A673 (cell line): ENCODE measurements at regions not wholly inside any gene's neighbourhood (a gene's known extent, or its start where the extent isn't known, plus 50 kb on each side); places are given as distances from the start of the nearest gene placed in this dataset.

ENCODE experiments used
- BruUV-seq: library from RNA; stranded (reverse); fragments of 400-500 nt; replicated peaks from 2 replicates; lab custom pipeline; 2021; lab: Mats Ljungman, UMichigan
- CTCF ChIA-PET: fragments of 300-600 bp; sonication (Branson Sonifier 250); formaldehyde crosslinking; loops from one replicate; lab custom pipeline; 2022; ENCODE audit warnings: antibody characterized with exemption; lab: Charles Lee
- POLR2A ChIA-PET: fragments of 300-600 bp; sonication (Branson Sonifier 250); formaldehyde crosslinking; loops from one replicate; lab custom pipeline; 2022; ENCODE audit warnings: antibody characterized with exemption; ENCODE audit not compliant: low non-redundant PET; lab: Charles Lee
- DNase-seq: peaks from one replicate; pipeline ENCODE4 v3.0.0-alpha.2; 2015; ENCODE audit warnings: low spot score
- H3K27ac ChIP-seq: fragments of 200-600 bp; sonication (generic); 2 replicates; pipeline ENCODE4 v1.5.1; 2016; ENCODE audit warnings: mixed run types, low read depth, mild to moderate bottlenecking, mixed read lengths, antibody characterized with exemption, low read length; ENCODE audit not compliant: poor library complexity, severe bottlenecking
- H3K27me3 ChIP-seq: fragments of 200-600 bp; sonication (generic); replicated peaks from 2 replicates; pipeline ENCODE4 v1.6.1; 2017; ENCODE audit warnings: mixed run types, low read depth, mild to moderate bottlenecking, mixed read lengths, antibody characterized with exemption, low read length; ENCODE audit not compliant: insufficient read depth, poor library complexity
- H3K36me3 ChIP-seq: fragments of 200-600 bp; sonication (generic); 2 replicates; pipeline ENCODE4 v1.6.1; 2016; ENCODE audit warnings: mixed run types, mild to moderate bottlenecking, mixed read lengths, antibody characterized with exemption, low read length; ENCODE audit not compliant: insufficient read depth, poor library complexity, severe bottlenecking
- H3K4me1 ChIP-seq: fragments of 200-600 bp; sonication (generic); 2 replicates; pipeline ENCODE4 v1.6.1; 2017; ENCODE audit warnings: mixed run types, mild to moderate bottlenecking, mixed read lengths, antibody characterized with exemption, low read length; ENCODE audit not compliant: insufficient read depth, poor library complexity, severe bottlenecking
- H3K4me3 ChIP-seq: fragments of 200-600 bp; sonication (generic); 2 replicates; pipeline ENCODE4 v1.5.1; 2016; ENCODE audit warnings: low read depth, mixed run types, mild to moderate bottlenecking, mixed read lengths, low read length; ENCODE audit not compliant: poor library complexity, severe bottlenecking
- H3K9me3 ChIP-seq: fragments of 200-600 bp; sonication (generic); 2 replicates; pipeline ENCODE4 v1.6.1; 2016; ENCODE audit warnings: mixed run types, low read depth, mild to moderate bottlenecking, mixed read lengths, antibody characterized with exemption, low read length; ENCODE audit not compliant: poor library complexity, severe bottlenecking
- EZH2 ChIP-seq: fragments of 200-600 bp; sonication (generic); IDR thresholded peaks from 2 replicates; pipeline ENCODE4 v1.6.1; 2017; ENCODE audit warnings: borderline replicate concordance, low read depth, mild to moderate bottlenecking, mixed read lengths, antibody characterized with exemption, low read length; ENCODE audit not compliant: poor library complexity, severe bottlenecking
- intact Hi-C: fragments of 100-400 bp; cut with micrococcal nuclease; formaldehyde crosslinking; loops from one replicate; pipeline ENCODE4 v1.10.0; 2022; ENCODE audit not compliant: unreplicated experiment
- TF ChIP-seq, protein P1 (sequence below): fragments of 300-800, 200-600 bp; sonication (generic); conservative IDR thresholded peaks from 2 replicates; pipeline ENCODE4 v1.5.1; 2017; ENCODE audit warnings: low read depth, mild to moderate bottlenecking, antibody characterized with exemption, low read length, moderate library complexity, mixed read lengths

DNA sequence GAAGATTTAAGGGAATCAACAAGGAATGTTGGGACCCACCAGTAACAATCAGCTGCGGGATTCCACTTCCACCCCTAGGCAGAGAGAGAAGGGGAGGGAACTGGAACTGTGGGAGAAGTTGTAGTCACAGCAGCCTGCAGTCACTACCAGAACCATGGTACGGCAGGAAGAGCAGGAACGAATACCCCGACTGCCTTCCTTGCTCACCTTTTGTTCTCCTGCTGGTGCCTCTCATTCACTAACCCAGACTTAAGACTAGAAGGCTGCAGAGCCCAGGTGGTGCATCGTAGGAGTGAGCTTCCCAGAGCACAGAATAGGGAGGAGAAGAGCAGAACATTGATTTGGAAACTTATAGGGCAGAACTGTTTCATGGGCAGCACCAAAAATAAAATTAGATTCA, 154.2 kb downstream of the DYRK2 start:
- Histone ChIP-seq H3K36me3 (no peaks in the 10 kb centered on the region), H3K4me1 (no peaks in the 10 kb centered on the region), H3K9me3 (no peaks in the 10 kb centered on the region), H3K4me3 (no peak overlapping the region), H3K27me3 (peaks cover 5% of the 10 kb centered on the region), H3K27ac (no peak overlapping the region)
- CTCF ChIA-PET, result no interaction called here
- DNase-seq, result no peak
- no TSS peak for BruUV-seq
- no peak for TF ChIP-seq EZH2
- POLR2A ChIA-PET, result no interaction called here
- intact Hi-C loops, result no loop called here

DNA sequence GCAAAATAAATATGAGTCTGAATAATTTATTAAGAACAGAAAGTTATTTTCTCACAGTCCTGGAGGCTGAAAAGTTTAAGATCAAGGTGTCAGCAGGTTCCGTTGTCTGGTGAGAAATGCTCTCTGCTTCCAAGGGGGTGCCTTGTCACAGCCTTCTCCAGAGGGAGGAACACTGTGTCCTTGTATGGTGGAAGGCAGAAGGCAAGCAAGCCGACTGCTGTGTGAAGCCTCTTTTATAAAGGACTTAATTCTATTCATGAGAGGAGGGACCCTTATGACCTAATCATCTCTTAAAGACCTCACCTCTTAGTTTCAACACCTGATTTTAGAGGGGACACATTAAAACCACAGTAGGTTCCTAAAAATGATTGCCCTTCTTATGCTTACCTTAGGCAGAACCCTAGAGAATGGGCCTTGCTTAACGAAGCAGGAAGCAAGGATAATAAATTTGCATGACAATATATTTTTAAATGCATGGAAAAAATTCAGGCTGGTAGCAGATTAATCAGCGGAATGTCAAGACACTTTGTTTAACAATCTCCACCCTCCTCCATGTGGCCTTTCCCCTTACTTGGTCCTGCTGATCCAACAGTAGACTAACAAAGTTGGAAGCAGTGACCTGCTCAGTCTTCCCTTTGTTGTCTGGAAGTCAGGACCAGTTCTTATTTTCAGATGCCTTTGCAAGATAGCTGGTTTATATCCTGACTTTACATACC, 154.9 kb downstream of the DYRK2 start:
- no peak overlapping the region for H3K27ac ChIP-seq
- H3K9me3 ChIP-seq, result no peaks in the 10 kb centered on the region
- H3K36me3 ChIP-seq, result no peaks in the 10 kb centered on the region
- ChIA-PET POLR2A (no interaction called here), CTCF (no interaction called here)
- no peak overlapping the region for H3K4me3 ChIP-seq
- no peak for TF ChIP-seq EZH2
- TF ChIP-seq, protein P1, sequence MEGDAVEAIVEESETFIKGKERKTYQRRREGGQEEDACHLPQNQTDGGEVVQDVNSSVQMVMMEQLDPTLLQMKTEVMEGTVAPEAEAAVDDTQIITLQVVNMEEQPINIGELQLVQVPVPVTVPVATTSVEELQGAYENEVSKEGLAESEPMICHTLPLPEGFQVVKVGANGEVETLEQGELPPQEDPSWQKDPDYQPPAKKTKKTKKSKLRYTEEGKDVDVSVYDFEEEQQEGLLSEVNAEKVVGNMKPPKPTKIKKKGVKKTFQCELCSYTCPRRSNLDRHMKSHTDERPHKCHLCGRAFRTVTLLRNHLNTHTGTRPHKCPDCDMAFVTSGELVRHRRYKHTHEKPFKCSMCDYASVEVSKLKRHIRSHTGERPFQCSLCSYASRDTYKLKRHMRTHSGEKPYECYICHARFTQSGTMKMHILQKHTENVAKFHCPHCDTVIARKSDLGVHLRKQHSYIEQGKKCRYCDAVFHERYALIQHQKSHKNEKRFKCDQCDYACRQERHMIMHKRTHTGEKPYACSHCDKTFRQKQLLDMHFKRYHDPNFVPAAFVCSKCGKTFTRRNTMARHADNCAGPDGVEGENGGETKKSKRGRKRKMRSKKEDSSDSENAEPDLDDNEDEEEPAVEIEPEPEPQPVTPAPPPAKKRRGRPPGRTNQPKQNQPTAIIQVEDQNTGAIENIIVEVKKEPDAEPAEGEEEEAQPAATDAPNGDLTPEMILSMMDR, result no peak
- H3K4me1 ChIP-seq, result no peaks in the 10 kb centered on the region
- no TSS peak for BruUV-seq
- intact Hi-C loops, result no loop called here
- peak; percentile 4 for DNase-seq
- H3K27me3 ChIP-seq, result peaks cover 5% of the 10 kb centered on the region

DNA sequence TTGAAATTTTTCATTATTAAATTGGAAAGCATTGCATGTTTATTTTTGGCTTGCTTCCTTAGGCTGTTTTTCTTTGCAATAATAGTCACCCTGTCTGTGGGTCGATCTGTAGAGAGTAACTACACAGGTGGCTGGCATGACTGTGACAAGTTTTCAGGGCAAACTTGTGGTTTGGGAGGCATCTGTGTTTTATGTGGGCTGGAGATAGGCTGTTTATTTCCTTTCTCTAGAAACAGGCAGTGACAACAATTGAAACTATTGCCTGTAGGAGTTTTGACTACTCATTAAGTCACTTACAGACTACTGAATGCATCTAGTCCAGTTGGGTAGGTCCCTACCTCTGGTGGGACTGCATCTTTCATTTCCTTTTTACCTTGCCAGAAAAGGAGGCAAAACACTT, 155.6 kb downstream of the DYRK2 start:
- BruUV-seq, result no TSS peak
- no peaks in the 10 kb centered on the region for H3K9me3 ChIP-seq
- intact Hi-C loops, result no loop called here
- peaks cover under 1% of the 10 kb centered on the region for H3K27me3 ChIP-seq
- no peak overlapping the region for H3K4me3 ChIP-seq
- H3K27ac ChIP-seq, result no peak overlapping the region
- POLR2A ChIA-PET, result no interaction called here
- DNase-seq, result no peak
- no peaks in the 10 kb centered on the region for H3K36me3 ChIP-seq
- CTCF ChIA-PET, result no interaction called here
- no peak for TF ChIP-seq EZH2
- TF ChIP-seq, protein P1, result no peak
- no peaks in the 10 kb centered on the region for H3K4me1 ChIP-seq

DNA sequence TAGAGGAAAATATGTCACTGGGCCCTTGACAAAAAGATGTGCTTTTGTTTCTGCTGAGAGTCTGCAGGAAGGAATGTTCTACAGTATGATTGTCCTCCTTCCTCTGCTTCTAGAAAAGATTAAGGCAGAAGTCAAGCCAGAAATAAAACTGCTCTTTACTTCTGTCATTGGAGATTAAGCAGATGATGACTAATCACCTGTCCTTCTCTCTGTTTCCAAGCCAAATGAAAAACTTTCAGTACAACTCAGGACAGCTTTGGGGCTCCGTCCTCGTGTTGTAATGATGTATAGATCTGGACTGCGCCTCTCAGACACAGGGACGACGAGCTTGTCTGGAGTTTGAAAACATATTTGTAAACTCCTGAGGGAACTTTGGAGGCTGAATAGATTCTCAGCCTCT, 159.3 kb downstream of the DYRK2 start:
- CTCF ChIA-PET, result no interaction called here
- H3K4me1 ChIP-seq, result no peaks in the 10 kb centered on the region
- POLR2A ChIA-PET, result no interaction called here
- TF ChIP-seq EZH2, result no peak
- TF ChIP-seq, protein P1, result no peak
- intact Hi-C loops, result no loop called here
- H3K27ac ChIP-seq, result no peak overlapping the region
- DNase-seq, result no peak
- H3K4me3 ChIP-seq, result no peak overlapping the region
- H3K36me3 ChIP-seq, result no peaks in the 10 kb centered on the region
- BruUV-seq, result no TSS peak
- no peaks in the 10 kb centered on the region for H3K9me3 ChIP-seq
- no peaks in the 10 kb centered on the region for H3K27me3 ChIP-seq
